Lower lobe of right lung (tissue), 2 donors: ENCODE measurements at regions not wholly inside any gene's neighbourhood (a gene's known extent, or its start where the extent isn't known, plus 50 kb on each side); places are given as distances from the start of the nearest gene placed in this dataset.

Experiments
- ATAC-seq, 2 donors: fragments of 200-7000 bp; cut with Tn5 transposase; one replicate each; pipeline ENCODE4 v1.9.1; 2020 to 2022; ENCODE audit warnings: mild to moderate bottlenecking in 2 of 2, moderate library complexity in 2 of 2
- DNase-seq: peaks from one replicate; pipeline ENCODE4 v3.0.0-alpha.2; 2020
- H3K27ac ChIP-seq: fragments of 200-600 bp; one replicate; pipeline ENCODE4 v1.8.0; 2022
- H3K27me3 ChIP-seq: fragments of 200-600 bp; one replicate; pipeline ENCODE4 v1.8.0; 2022; ENCODE audit warnings: low read depth
- H3K36me3 ChIP-seq: fragments of 200-600 bp; one replicate; pipeline ENCODE4 v1.8.0; 2022; ENCODE audit warnings: mild to moderate bottlenecking
- H3K4me1 ChIP-seq: fragments of 200-600 bp; one replicate; pipeline ENCODE4 v1.8.0; 2022
- H3K4me3 ChIP-seq: fragments of 200-600 bp; one replicate; pipeline ENCODE4 v1.8.0; 2022; ENCODE audit warnings: mild to moderate bottlenecking
- H3K9me3 ChIP-seq: fragments of 200-600 bp; one replicate; pipeline ENCODE4 v1.8.0; 2022
- intact Hi-C: fragments of 100-400 bp; cut with DNase I; formaldehyde crosslinking; loops from one replicate; pipeline ENCODE4 v1.11.0; 2022
- TF ChIP-seq, protein P1 (sequence below): fragments of 200-600 bp; IDR thresholded peaks from one replicate; pipeline ENCODE4 v1.8.0; 2022; ENCODE audit warnings: antibody characterized with exemption, mild to moderate bottlenecking
- donor health status: DM: no; HTN: yes; CAD: no; lungs with severe emphysema.

DNA sequence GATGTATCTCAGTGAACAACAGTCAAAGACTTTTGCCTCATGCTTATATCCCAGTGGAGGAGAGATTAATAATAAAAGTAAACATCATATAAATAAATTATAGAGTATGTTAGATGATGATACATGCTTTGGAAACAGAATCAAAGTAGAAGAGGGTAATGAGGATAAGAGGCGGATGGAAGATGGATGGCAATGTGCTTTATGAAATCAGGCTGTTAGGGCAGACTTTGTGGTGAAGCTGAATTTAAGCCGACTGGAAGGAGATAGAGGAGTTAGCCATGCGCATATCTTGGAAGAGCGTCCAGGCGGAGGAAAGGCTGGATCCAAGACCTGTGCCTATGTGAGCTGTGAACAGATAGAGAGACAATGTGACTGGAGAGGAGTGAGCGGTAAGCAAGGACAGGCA is 74.9 kb upstream of the GUCY1A1 start:
- no peak for DNase-seq
- no peak overlapping the region for H3K4me3 ChIP-seq
- TF ChIP-seq, protein P1, sequence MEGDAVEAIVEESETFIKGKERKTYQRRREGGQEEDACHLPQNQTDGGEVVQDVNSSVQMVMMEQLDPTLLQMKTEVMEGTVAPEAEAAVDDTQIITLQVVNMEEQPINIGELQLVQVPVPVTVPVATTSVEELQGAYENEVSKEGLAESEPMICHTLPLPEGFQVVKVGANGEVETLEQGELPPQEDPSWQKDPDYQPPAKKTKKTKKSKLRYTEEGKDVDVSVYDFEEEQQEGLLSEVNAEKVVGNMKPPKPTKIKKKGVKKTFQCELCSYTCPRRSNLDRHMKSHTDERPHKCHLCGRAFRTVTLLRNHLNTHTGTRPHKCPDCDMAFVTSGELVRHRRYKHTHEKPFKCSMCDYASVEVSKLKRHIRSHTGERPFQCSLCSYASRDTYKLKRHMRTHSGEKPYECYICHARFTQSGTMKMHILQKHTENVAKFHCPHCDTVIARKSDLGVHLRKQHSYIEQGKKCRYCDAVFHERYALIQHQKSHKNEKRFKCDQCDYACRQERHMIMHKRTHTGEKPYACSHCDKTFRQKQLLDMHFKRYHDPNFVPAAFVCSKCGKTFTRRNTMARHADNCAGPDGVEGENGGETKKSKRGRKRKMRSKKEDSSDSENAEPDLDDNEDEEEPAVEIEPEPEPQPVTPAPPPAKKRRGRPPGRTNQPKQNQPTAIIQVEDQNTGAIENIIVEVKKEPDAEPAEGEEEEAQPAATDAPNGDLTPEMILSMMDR, result no peak
- no peak overlapping the region for H3K27ac ChIP-seq
- intact Hi-C loops, result no loop called here
- no peaks in the 10 kb centered on the region for H3K36me3 ChIP-seq
- H3K27me3 ChIP-seq, result no peaks in the 10 kb centered on the region
- no peaks in the 10 kb centered on the region for H3K4me1 ChIP-seq
- no peaks in the 10 kb centered on the region for H3K9me3 ChIP-seq
- peak in 1 of 2 donors; percentile 21 for ATAC-seq

GRCh38 chr4:155590796-155591585 is 75.7 kb upstream of the GUCY1A1 start:
- TF ChIP-seq, protein P1, result no peak
- Histone ChIP-seq H3K36me3 (no peaks in the 10 kb centered on the region), H3K27ac (no peak overlapping the region), H3K4me3 (no peak overlapping the region), H3K27me3 (no peaks in the 10 kb centered on the region), H3K9me3 (no peaks in the 10 kb centered on the region), H3K4me1 (no peaks in the 10 kb centered on the region)
- DNase-seq (no peak), ATAC-seq (peak in 1 of 2 donors; percentile 30)
- intact Hi-C loops, result no loop called here

DNA sequence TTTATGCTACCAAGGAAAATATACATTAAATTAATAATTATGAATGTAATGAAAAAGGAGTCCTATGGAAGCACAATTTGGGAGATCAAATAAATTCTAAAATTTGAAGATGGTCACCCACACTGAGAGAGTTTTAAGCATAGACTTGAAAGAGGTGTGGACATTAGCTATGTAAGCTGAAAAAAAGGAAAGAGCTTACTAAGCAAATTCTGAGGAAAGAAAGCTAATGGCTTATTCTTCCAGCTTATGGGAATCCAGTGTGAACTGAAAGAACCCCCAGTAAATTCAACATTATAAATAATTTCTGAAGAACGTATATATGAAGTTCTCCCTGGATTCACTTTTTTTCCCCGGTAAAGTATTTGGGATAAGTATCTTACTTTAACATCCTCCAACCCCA is 78.2 kb upstream of the GUCY1A1 start:
- no peak overlapping the region for H3K27ac ChIP-seq
- ATAC-seq (no peak), DNase-seq (no peak)
- TF ChIP-seq, protein P1, result no peak
- no peaks in the 10 kb centered on the region for H3K36me3 ChIP-seq
- no peaks in the 10 kb centered on the region for H3K4me1 ChIP-seq
- no peaks in the 10 kb centered on the region for H3K9me3 ChIP-seq
- intact Hi-C loops, result no loop called here
- H3K4me3 ChIP-seq, result no peak overlapping the region
- H3K27me3 ChIP-seq, result no peaks in the 10 kb centered on the region

GRCh38 chr4:155587766-155588165 is 78.9 kb upstream of the GUCY1A1 start:
- intact Hi-C loops, result no loop called here
- H3K36me3 ChIP-seq, result no peaks in the 10 kb centered on the region

DNA sequence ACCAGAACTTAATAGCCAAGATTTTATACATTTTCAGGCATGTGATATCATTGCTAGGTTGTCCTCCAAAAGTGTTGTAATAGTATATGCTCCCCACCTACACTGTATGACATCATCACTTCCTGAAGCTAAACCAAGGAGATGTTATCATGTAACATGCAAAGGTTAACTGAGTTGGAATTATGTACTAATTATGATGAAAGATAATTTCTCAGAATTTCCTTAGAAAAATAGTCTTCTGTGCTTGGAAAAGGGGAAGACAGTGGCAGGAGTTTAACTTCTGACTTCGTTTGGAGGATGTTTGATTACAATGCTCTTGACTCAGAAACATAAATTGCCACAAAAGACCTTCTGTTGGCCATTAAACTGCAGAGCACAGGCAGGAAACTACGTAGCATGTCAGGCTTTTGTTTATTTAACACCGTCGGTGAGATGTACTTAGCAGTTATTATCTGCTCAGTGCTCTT is 83.6 kb upstream of the GUCY1A1 start:
- TF ChIP-seq, protein P1, result no peak
- H3K4me3 ChIP-seq, result no peak overlapping the region
- peaks cover 11% of the 10 kb centered on the region for H3K4me1 ChIP-seq
- H3K27ac ChIP-seq, result no peak overlapping the region
- ATAC-seq (peak; percentile 49 to 60), DNase-seq (no peak)
- no peaks in the 10 kb centered on the region for H3K36me3 ChIP-seq
- no peaks in the 10 kb centered on the region for H3K27me3 ChIP-seq
- intact Hi-C loops, result no loop called here
- no peaks in the 10 kb centered on the region for H3K9me3 ChIP-seq

More at GRCh38 chr4:155587766-155588165, 78.9 kb upstream of the GUCY1A1 start:
- H3K4me3 ChIP-seq, result no peak overlapping the region
- peaks cover 6% of the 10 kb centered on the region for H3K4me1 ChIP-seq
- TF ChIP-seq, protein P1, result no peak
- H3K27ac ChIP-seq, result no peak overlapping the region
- H3K27me3 ChIP-seq, result no peaks in the 10 kb centered on the region
- no peaks in the 10 kb centered on the region for H3K9me3 ChIP-seq
- DNase-seq, result no peak
- no peak for ATAC-seq
